Activated T-cell treated with anti-CD3 and anti-CD28 coated beads for 4 hours (primary cell): ENCODE measurements at regions not wholly inside any gene's neighbourhood (a gene's known extent, or its start where the extent isn't known, plus 50 kb on each side); places are given as distances from the start of the nearest gene placed in this dataset.

ENCODE experiments used
- DNase-seq: peaks from one replicate; pipeline ENCODE4 v3.0.0-alpha.2; 2020

DNA sequence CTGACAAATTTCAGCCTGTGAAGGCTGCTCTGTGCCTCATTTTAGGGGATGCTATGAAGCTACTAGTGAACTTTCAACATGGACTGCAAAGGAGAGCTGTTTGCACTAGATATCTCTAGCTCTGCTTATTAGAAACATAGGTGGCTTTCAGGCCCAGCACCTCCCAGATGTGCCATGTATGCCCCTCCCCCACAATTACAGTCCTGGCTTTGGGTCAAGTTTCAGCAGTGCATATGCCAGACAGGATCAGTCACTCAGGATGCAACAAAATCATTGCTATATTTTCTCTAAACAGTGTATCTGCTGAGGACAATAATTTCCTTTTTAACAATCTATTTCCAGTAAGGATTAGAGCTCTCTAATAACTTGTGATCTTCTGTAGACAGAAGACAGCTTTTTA is 178.8 kb upstream of the STAC start:
- DNase-seq: no peak

DNA sequence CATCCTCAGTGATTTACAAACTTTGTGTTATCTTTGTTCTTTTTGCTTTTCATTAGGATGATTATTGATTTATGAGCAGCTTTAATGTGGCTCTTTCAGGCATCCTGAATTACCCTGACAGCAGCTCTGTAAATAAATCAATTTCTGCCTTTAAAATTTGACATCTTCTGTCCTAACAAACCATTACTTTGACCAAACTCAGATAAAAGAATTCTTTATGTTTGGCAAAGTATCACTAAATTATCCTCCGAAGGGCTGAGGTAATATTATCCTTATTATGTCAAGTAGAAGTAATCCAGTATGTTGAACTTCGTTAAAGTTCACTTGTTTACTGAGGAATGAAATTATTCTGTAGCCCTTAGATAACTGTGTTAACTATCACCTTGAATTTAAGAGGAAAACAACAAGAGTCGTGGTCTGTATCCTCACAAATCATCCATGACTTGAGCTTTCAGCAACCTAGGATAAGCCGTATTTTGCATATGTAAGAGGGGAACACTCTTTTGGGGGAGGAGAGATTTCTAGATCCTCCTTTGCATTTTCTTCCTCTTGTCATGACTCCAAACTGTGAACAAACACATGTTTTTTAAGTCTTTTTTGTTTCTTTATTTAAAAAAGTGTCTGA is 173.2 kb upstream of the STAC start:
- no peak for DNase-seq

- DNase-seq: no peak
Observed at GRCh38 chr3:36210840-36211651, 169.3 kb upstream of the STAC start.

DNA sequence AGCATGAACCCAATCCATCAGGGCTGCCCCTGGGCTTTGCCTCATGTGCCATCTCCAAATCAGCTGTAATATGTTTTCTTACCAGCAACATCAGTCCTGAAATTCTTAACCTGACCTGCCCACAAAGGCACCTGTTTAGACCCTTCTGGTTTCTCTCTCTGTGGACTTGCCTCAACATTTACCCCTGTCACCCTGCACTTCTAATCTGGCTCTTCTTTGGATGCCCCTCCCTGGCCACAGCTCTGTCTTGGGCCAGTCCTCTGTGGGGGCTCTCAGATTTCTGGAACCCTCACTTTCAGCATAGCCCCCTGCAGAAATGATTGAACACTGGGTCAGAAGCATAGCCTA is 168.7 kb upstream of the STAC start:
- no peak for DNase-seq

- DNase-seq: no peak
Observed at GRCh38 chr3:36212251-36212650, 168.1 kb upstream of the STAC start.

GRCh38 chr3:36214460-36214859 is 165.8 kb upstream of the STAC start:
- DNase-seq: no peak

- no peak for DNase-seq
Observed at GRCh38 chr3:36215241-36215640, 165.1 kb upstream of the STAC start.

- DNase-seq: no peak
Observed at GRCh38 chr3:36219398-36219797, 160.9 kb upstream of the STAC start.

DNA sequence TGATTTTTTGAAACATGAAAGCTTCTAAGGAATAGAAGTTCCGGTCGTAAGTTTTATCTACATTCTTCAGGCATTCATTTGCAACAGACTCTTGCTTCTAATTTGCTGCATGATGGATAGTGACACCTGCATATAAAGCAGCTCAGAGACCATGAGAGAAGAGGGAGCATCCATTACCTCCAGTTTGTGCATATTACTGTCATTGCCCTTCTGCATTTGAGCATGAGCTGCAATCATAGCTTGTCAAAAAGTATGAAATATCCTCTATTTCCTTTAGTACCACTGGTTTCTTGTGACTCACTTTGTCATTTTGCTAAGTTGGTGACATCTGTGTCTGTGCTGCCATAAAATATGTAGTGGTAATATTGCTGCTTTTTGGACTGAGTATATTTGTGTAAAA is 160.1 kb upstream of the STAC start:
- no peak for DNase-seq

- no peak for DNase-seq
Observed at GRCh38 chr3:36221975-36222374, 158.3 kb upstream of the STAC start.

- DNase-seq: no peak
Observed at GRCh38 chr3:36227980-36228379, 152.3 kb upstream of the STAC start.

DNA sequence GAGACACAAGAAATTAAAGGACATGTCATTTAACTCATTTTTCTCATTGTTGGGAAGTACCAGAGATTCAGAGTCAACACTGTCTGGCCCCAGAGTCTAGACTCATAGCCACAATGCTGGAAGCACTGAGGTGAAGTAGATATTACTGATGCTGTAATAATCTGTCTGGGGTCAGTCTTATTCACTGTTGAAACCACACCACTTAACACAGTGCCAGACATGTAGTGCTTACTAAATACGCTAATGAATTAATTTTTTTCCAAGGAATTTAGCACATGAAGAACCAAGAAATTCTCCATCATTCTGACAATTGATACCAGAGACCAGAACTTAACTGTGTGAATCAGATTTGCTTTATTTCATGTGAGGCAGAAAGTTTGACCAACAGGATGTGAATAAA is 150.8 kb upstream of the STAC start:
- no peak for DNase-seq

- DNase-seq: no peak
Observed at GRCh38 chr3:36232797-36233489, 147.4 kb upstream of the STAC start.

DNA sequence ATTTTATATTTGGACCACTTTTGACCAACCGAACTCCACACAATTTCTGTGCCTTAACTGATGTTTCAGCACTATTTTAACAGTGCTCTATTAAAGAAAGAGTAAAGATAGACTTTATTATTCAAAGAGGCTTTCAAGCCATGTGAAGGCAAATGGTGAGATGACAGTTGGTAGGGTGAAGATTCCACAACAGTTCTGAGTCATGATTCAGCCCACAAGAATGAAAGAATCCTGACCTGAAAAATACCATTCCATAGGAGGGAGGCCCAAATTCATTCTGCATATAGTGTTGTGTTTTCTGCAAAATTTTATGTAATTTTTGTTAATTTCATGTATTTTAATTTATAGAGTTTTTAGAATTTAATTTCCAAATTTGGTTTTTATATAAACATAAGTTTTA is 135.6 kb upstream of the STAC start:
- no peak for DNase-seq

DNA sequence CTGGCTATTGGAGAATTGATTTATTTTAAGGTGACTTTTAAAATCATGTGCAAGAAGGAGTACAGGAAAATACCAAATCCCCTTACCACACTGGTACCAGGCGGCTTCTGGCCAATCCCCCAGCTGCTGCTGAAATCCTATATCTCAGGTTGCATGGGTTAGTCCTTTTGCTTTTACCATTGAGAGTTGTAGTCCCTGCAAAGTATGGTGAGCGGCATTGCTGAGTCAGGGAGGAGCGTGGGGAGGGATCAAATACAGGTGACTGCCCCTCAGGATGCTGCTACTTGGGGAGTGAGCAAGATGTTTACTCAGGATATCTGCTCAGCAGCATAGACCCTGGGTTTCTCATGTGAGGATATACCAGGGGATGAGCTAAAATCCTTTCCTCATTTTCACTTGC is 131.9 kb upstream of the STAC start:
- no peak for DNase-seq

- DNase-seq: no peak
Observed at GRCh38 chr3:36250191-36250590, 130.1 kb upstream of the STAC start.

GRCh38 chr3:36257158-36257852 is 123.0 kb upstream of the STAC start:
- no peak for DNase-seq

- no peak for DNase-seq
Observed at GRCh38 chr3:36258421-36258820, 121.9 kb upstream of the STAC start.

GRCh38 chr3:36259580-36259979 is 120.7 kb upstream of the STAC start:
- no peak for DNase-seq

DNA sequence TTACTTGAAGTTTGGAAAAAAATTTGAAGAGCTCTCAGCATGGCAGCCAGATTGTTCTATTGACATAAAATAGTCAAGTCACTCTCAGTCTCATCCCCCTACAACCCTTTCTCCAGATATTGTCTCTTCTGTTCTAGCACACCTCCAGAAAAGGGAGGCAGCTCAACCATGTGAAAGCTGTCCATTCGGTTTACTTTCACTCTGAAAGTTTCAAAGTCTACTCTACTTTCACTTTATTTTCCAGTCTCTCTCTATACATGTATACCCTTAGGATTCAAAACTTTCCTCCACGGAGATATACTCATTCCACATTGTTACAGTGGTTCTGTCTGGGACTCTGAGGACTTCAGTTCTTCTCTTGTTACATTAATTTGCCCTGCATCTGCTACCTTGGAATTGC is 111.0 kb upstream of the STAC start:
- no peak for DNase-seq

GRCh38 chr3:36282766-36283165 is 97.5 kb upstream of the STAC start:
- no peak for DNase-seq

DNA sequence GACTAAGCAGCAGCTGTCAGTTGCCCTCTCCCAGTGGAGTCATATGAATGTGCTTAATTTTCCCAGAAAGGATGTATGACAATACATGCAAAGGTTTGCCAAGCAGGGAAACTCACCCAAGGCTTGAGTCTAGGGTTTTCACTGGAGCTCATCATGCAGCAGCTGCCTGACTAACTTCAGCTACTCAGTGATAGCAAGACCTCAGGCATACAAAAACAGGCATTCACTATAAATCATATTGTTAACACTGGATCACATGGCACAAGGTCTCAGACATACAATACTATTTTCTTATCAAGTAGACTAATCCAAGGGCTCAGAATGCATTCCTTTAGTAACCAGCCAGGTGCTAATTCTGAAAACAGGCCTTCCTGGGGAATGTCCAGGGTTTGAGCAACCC is 85.0 kb upstream of the STAC start:
- no peak for DNase-seq

GRCh38 chr3:36297195-36297594 is 83.1 kb upstream of the STAC start:
- no peak for DNase-seq

- DNase-seq: no peak
Observed at GRCh38 chr3:36298188-36298587, 82.1 kb upstream of the STAC start.
